NCI-H524 treated with DMSO at 0.1 percent for 48 hours (cell line): ENCODE measurements at regions not wholly inside any gene's neighbourhood (a gene's known extent, or its start where the extent isn't known, plus 50 kb on each side); places are given as distances from the start of the nearest gene placed in this dataset.
"Not testable (repeated sequence)": the region's sequence is repeated elsewhere in the genome, so short reads cannot be mapped to it uniquely, and the experiment has no call there.

ENCODE experiments used
- DNase-seq: peaks from one replicate; lab custom pipeline; 2025; lab: John Stamatoyannopoulos, UW

- no peak for DNase-seq
Observed at GRCh38 chr3:137612291-137612690, 151.8 kb upstream of the SOX14 start.

- DNase-seq, result no peak
Observed at GRCh38 chr3:137615659-137616418, 148.3 kb upstream of the SOX14 start.

- DNase-seq, result no peak
Observed at GRCh38 chr3:137641879-137642704, 122.0 kb upstream of the SOX14 start.

- no peak for DNase-seq
Observed at GRCh38 chr3:137642831-137643230, 121.3 kb upstream of the SOX14 start.

- no peak for DNase-seq
Observed at GRCh38 chr3:137647179-137647578, 116.9 kb upstream of the SOX14 start.

- DNase-seq, result no peak
Observed at GRCh38 chr3:137669519-137670060, 94.5 kb upstream of the SOX14 start.

- no peak for DNase-seq
Observed at GRCh38 chr3:137687181-137687879, 76.8 kb upstream of the SOX14 start.

GRCh38 chr3:137692803-137693431 is 71.2 kb upstream of the SOX14 start:
- peak; percentile 8 for DNase-seq

- DNase-seq, result no peak
Observed at GRCh38 chr3:137693791-137694190, 70.3 kb upstream of the SOX14 start.

GRCh38 chr3:137694836-137695235 is 69.3 kb upstream of the SOX14 start:
- DNase-seq, result no peak

- DNase-seq, result no peak
Observed at GRCh38 chr3:137695351-137695750, 68.8 kb upstream of the SOX14 start.

- DNase-seq, result no peak
Observed at GRCh38 chr3:137709011-137709601, 55.0 kb upstream of the SOX14 start.

- DNase-seq, result not testable (repeated sequence)
Observed at GRCh38 chr3:137713965-137714364, 50.1 kb upstream of the SOX14 start.
